GM21723 (cell line): ENCODE measurements at regions not wholly inside any gene's neighbourhood (a gene's known extent, or its start where the extent isn't known, plus 50 kb on each side); places are given as distances from the start of the nearest gene placed in this dataset.
"Not testable (repeated sequence)": the region's sequence is repeated elsewhere in the genome, so short reads cannot be mapped to it uniquely, and the experiment has no call there.

Source experiments
- ATAC-seq: cut with Tn5 transposase; IDR thresholded peaks from one replicate; pipeline ENCODE4 v1.9.1; 2021; ENCODE audit warnings: mild to moderate bottlenecking, moderate library complexity; ENCODE audit not compliant: unreplicated experiment

GRCh38 chr2:14904378-14904777 is 271.9 kb downstream of the LRATD1 start:
- ATAC-seq: not testable (repeated sequence)

GRCh38 chr2:14905571-14905970 is 273.1 kb downstream of the LRATD1 start:
- no peak for ATAC-seq

- no peak for ATAC-seq
These were observed 274.6 kb downstream of the LRATD1 start for GRCh38 chr2:14907014-14907612.

GRCh38 chr2:14909795-14910194 is 277.3 kb downstream of the LRATD1 start:
- ATAC-seq: no peak

GRCh38 chr2:14910654-14911053 is 278.1 kb downstream of the LRATD1 start:
- ATAC-seq: no peak

- ATAC-seq: no peak
These were observed 283.5 kb downstream of the LRATD1 start for GRCh38 chr2:14915983-14916382.

GRCh38 chr2:14923820-14924580 is 291.5 kb downstream of the LRATD1 start:
- no peak for ATAC-seq

GRCh38 chr2:14925471-14925870 is 293.0 kb downstream of the LRATD1 start:
- ATAC-seq: no peak

GRCh38 chr2:14927021-14927564 is 294.6 kb downstream of the LRATD1 start:
- no peak for ATAC-seq

GRCh38 chr2:14928056-14928455 is 295.5 kb downstream of the LRATD1 start:
- ATAC-seq: no peak

GRCh38 chr2:14930441-14930840 is 297.9 kb downstream of the LRATD1 start:
- no peak for ATAC-seq

GRCh38 chr2:14932285-14932684 is 299.8 kb downstream of the LRATD1 start:
- no peak for ATAC-seq

- ATAC-seq: no peak
These were observed 301.2 kb downstream of the LRATD1 start for GRCh38 chr2:14933753-14934152.

GRCh38 chr2:14936426-14936825 is 303.9 kb downstream of the LRATD1 start:
- no peak for ATAC-seq

- no peak for ATAC-seq
These were observed 304.8 kb downstream of the LRATD1 start for GRCh38 chr2:14937336-14937735.

- ATAC-seq: no peak
These were observed 308.7 kb downstream of the LRATD1 start for GRCh38 chr2:14941151-14941631.

GRCh38 chr2:14942987-14943386 is 310.5 kb downstream of the LRATD1 start:
- ATAC-seq: no peak

GRCh38 chr2:14944562-14945346 is 312.2 kb downstream of the LRATD1 start:
- peak; percentile 81 for ATAC-seq

GRCh38 chr2:14951569-14952285 is 319.2 kb downstream of the LRATD1 start:
- no peak for ATAC-seq

GRCh38 chr2:14952400-14952963 is 320.0 kb downstream of the LRATD1 start:
- no peak for ATAC-seq
